Stomach (tissue), 4 donors: ENCODE measurements at regions not wholly inside any gene's neighbourhood (a gene's known extent, or its start where the extent isn't known, plus 50 kb on each side); places are given as distances from the start of the nearest gene placed in this dataset.

Experiments
- CTCF ChIP-seq, 7 experiments: fragments of 450-650 bp in 4 of 7; fragments of 200-600 bp in 3 of 7; sonication (generic) in 3 of 7; IDR thresholded peaks; one replicate each; pipeline ENCODE4 v1.5.1; 2016 to 2019; ENCODE audit warnings: antibody characterized with exemption in 7 of 7, control low read depth in 2 of 7, mild to moderate bottlenecking in 1 of 7
- POLR2A ChIP-seq, 4 donors: fragments of 450-650 bp; IDR thresholded peaks; one replicate each; pipeline ENCODE4 v1.6.1; 2016; ENCODE audit warnings: antibody characterized with exemption in 4 of 4, control low read depth in 2 of 4, mild to moderate bottlenecking in 1 of 4, moderate library complexity in 1 of 4
- POLR2AphosphoS5 ChIP-seq, 3 donors: sonication (generic); formaldehyde crosslinking; IDR thresholded peaks; one replicate each; pipeline ENCODE4 v1.6.1; 2016; ENCODE audit warnings: antibody characterized with exemption in 3 of 3

GRCh38 chr2:117195381-117195780 lies 619.1 kb upstream of the DDX18 start:
- TF ChIP-seq CTCF (IDR thresholded peaks at IDR 0.05) (no peak), POLR2AphosphoS5 (IDR thresholded peaks at IDR 0.05) (no peak), POLR2A (IDR thresholded peaks at IDR 0.05) (no peak)
